ENCODE measurements at regions not wholly inside any gene's neighbourhood (a gene's known extent, or its start where the extent isn't known, plus 50 kb on each side); places are given as distances from the start of the nearest gene placed in this dataset.

DNA sequence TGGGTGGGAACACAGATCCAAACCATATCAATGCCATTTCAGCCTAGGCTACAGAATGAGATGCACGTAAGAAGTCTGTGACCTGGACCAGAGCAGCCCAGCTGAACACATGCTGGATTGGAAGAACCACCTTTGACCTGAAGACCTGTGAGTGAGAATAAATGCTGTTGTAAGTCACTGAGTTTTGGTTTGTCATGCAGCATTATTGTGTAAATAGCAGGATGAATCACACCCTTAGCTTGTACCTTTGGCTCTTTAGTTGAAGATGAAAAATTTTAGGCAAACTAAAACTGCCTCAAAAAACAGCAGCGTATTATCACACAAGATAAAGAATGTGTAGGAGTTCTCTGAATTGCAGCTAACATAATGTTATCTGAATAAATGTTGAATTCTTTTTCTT, 199.4 kb upstream of the LRIG3 start:
- Histone ChIP-seq H3K4me1 (ENCODE audit: control insufficient read depth, insufficient read depth, low read length) (0 out of 2 replicates have a peak, but pooled peaks cover 2% of the 10 kb centered on the region), H4K20me1 (ENCODE audit: insufficient read depth, low read length) (no peaks in the 10 kb centered on the region), H2BK20ac (ENCODE audit: low read depth, low read length) (no peak overlapping the region), H3K27me3 (ENCODE audit: control insufficient read depth, insufficient read depth, low read length) (no peaks in the 10 kb centered on the region), H3K9ac (ENCODE audit: low read depth, low read length) (no peak overlapping the region), H3K9me3 (ENCODE audit: control insufficient read depth, insufficient read depth, low read length) (no peaks in the 10 kb centered on the region), H4K91ac (ENCODE audit: insufficient read depth, low read depth, low read length) (no peak overlapping the region), H4K5ac (ENCODE audit: low read depth, low read length) (no peak overlapping the region), H3K14ac (replicated peaks; ENCODE audit: low read depth, low read length) (peak overlapping the region; percentile 41; the same call in 1 of the 2 replicates), H3K23ac (ENCODE audit: low read depth, low read length) (no peak overlapping the region), H2BK5ac (ENCODE audit: low read depth, low read length, poor library complexity, severe bottlenecking) (no peak overlapping the region), H3K4me3 (ENCODE audit: insufficient read depth, low read depth, low read length) (no peak overlapping the region), H2BK15ac (ENCODE audit: low read depth, low read length) (no peak overlapping the region), H3K9me1 (ENCODE audit: insufficient read depth, low read length) (no peaks in the 10 kb centered on the region), H3K79me1 (ENCODE audit: low read depth in 1 of 2, low read length in 2 of 2) (no peaks in the 10 kb centered on the region), H3K18ac (ENCODE audit: low read depth, low read length) (no peak overlapping the region), H2AFZ (replicated peaks; ENCODE audit: low read length, poor library complexity) (no peak overlapping the region), H2AK5ac (ENCODE audit: low read depth, low read length) (no peak overlapping the region), H3K27ac (ENCODE audit: insufficient read depth, low read length) (no peak overlapping the region), H3K4ac (ENCODE audit: low read depth, low read length) (no peak overlapping the region), H3K4me2 (ENCODE audit: low read depth, low read length) (no peak overlapping the region), H3K56ac (ENCODE audit: extremely low read depth, insufficient read depth, low read length) (no peak overlapping the region), H3K36me3 (ENCODE audit: control insufficient read depth, insufficient read depth, low read length) (no peaks in the 10 kb centered on the region), H4K8ac (ENCODE audit: low read depth in 2 of 2, low read length in 2 of 2) (no peak overlapping the region), H2AK9ac (replicated peaks; ENCODE audit: low read depth, low read length, poor library complexity) (no peak overlapping the region), H2BK120ac (ENCODE audit: low read depth, low read length) (no peak overlapping the region)
- TF ChIP-seq USF2 (IDR thresholded peaks at IDR 0.05; ENCODE audit: low read depth, low read length) (no peak), FOS (IDR thresholded peaks at IDR 0.05; ENCODE audit: low read depth, low read length) (no peak), MAFK (IDR thresholded peaks at IDR 0.05; ENCODE audit: low read depth, low read length) (no peak), ELK1 (IDR thresholded peaks at IDR 0.05; ENCODE audit: borderline replicate concordance, low read depth, low read length) (no peak), CHD1 (IDR thresholded peaks at IDR 0.05; ENCODE audit: low read depth, low read length) (no peak), BHLHE40 (IDR thresholded peaks at IDR 0.05; ENCODE audit: low read depth, low read length) (no peak), POLR2A (IDR thresholded peaks at IDR 0.05; ENCODE audit: low read depth, low read length) (no peak), SMC3 (IDR thresholded peaks at IDR 0.05; ENCODE audit: low read depth, low read length) (no peak), NFE2L2 (IDR thresholded peaks at IDR 0.05; ENCODE audit: low read depth, low read length) (no peak), RFX5 (IDR thresholded peaks at IDR 0.05; ENCODE audit: low read depth, low read length) (no peak), RAD21 (IDR thresholded peaks at IDR 0.05; ENCODE audit: low read length) (no peak), MAZ (IDR thresholded peaks at IDR 0.05; ENCODE audit: borderline replicate concordance, low read depth, low read length) (no peak), CEBPB (IDR thresholded peaks at IDR 0.05; ENCODE audit: low read depth, low read length) (no peak), MXI1 (IDR thresholded peaks at IDR 0.05; ENCODE audit: borderline replicate concordance, low read depth, low read length) (no peak), RCOR1 (IDR thresholded peaks at IDR 0.05; ENCODE audit: insufficient replicate concordance, low read length) (no peak)
- TF ChIP-seq, protein P1, sequence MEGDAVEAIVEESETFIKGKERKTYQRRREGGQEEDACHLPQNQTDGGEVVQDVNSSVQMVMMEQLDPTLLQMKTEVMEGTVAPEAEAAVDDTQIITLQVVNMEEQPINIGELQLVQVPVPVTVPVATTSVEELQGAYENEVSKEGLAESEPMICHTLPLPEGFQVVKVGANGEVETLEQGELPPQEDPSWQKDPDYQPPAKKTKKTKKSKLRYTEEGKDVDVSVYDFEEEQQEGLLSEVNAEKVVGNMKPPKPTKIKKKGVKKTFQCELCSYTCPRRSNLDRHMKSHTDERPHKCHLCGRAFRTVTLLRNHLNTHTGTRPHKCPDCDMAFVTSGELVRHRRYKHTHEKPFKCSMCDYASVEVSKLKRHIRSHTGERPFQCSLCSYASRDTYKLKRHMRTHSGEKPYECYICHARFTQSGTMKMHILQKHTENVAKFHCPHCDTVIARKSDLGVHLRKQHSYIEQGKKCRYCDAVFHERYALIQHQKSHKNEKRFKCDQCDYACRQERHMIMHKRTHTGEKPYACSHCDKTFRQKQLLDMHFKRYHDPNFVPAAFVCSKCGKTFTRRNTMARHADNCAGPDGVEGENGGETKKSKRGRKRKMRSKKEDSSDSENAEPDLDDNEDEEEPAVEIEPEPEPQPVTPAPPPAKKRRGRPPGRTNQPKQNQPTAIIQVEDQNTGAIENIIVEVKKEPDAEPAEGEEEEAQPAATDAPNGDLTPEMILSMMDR (conservative IDR thresholded peaks at IDR 0.05; ENCODE audit: low read depth, low read length) = no peak
- intact Hi-C loops (cut with micrococcal nuclease) (no loop called here), in situ Hi-C loops (cut with MboI; ENCODE audit: low sequenced_read_pairs) (no loop called here), dilution Hi-C loops (cut with HindIII; ENCODE audit: low sequenced_read_pairs, unreplicated experiment) (no loop called here)
- WGBS, 2 experiments (ENCODE audit: extremely low coverage in 2 of 2, insufficient read length in 1 of 2) = no CpG with 5 or more reads among the region's 2 CpGs
- ChIA-PET CTCF (no interaction called here), POLR2A (ENCODE audit: unreplicated experiment) (no interaction called here)
- BruUV-seq (replicated peaks) = no TSS peak
- DNase-seq = peak; percentile 39
- ATAC-seq (ENCODE audit: low read depth) = no peak; the same call in 1 of the 2 replicates

Data from IMR-90 (cell line).